Fibroblast of lung (primary cell): ENCODE measurements at regions not wholly inside any gene's neighbourhood (a gene's known extent, or its start where the extent isn't known, plus 50 kb on each side); places are given as distances from the start of the nearest gene placed in this dataset.
A peak's percentile ranks its signal among the peaks of the same experiment; 100 is the strongest.

Experiments
- DNase-seq, 2 donors: peaks; one replicate each; pipeline versions ENCODE4 v3.0.0 to v3.0.0-alpha.2; 2010; ENCODE audit warnings: low read depth in 2 of 2
- H2AFZ ChIP-seq: 2 replicates; pipeline ENCODE4 v1.5.1; 2012; ENCODE audit warnings: low read length, control low read depth, inconsistent platforms
- H3K27ac ChIP-seq: 2 replicates; pipeline ENCODE4 v1.5.1; 2011; ENCODE audit warnings: low read length, control low read depth; ENCODE audit not compliant: insufficient read depth
- H3K27me3 ChIP-seq: 2 replicates; pipeline ENCODE4 v1.5.1; 2011; ENCODE audit warnings: mild to moderate bottlenecking, low read length; ENCODE audit not compliant: control insufficient read depth, insufficient read depth
- H3K36me3 ChIP-seq: 2 replicates; pipeline ENCODE4 v1.5.1; 2011; ENCODE audit warnings: low read length; ENCODE audit not compliant: control insufficient read depth, insufficient read depth
- H3K4me1 ChIP-seq: 2 replicates; pipeline ENCODE4 v1.5.1; 2011; ENCODE audit warnings: low read length; ENCODE audit not compliant: control insufficient read depth, insufficient read depth; ENCODE audit errors: extremely low read depth
- H3K4me2 ChIP-seq: 2 replicates; pipeline ENCODE4 v1.5.1; 2011; ENCODE audit warnings: low read length, control low read depth; ENCODE audit not compliant: insufficient read depth; ENCODE audit errors: extremely low read depth
- H3K4me3 ChIP-seq, 4 experiments: fragments of 200-600 bp in 1 of 4; sonication (generic) in 1 of 4; replicated peaks in 1 of 4; 2 replicates each; pipeline ENCODE4 v1.5.1; 2011 to 2016; ENCODE audit warnings: low read length in 4 of 4, low read depth in 3 of 4, mild to moderate bottlenecking in 3 of 4, control low read depth in 2 of 4, inconsistent platforms in 1 of 4, mixed read lengths in 1 of 4; ENCODE audit not compliant: insufficient read depth in 1 of 4; ENCODE audit errors: control extremely low read depth in 1 of 4
- H3K79me2 ChIP-seq: 2 replicates; pipeline ENCODE4 v1.5.1; 2012; ENCODE audit warnings: mild to moderate bottlenecking, low read length, inconsistent platforms; ENCODE audit not compliant: control insufficient read depth, insufficient read depth
- H3K9ac ChIP-seq: 2 replicates; pipeline ENCODE4 v1.5.1; 2011; ENCODE audit warnings: mild to moderate bottlenecking, low read length, control low read depth; ENCODE audit not compliant: insufficient read depth
- H3K9me3 ChIP-seq: 2 replicates; pipeline ENCODE4 v1.5.1; 2012; ENCODE audit warnings: low read depth, low read length; ENCODE audit not compliant: control insufficient read depth, insufficient read depth
- H4K20me1 ChIP-seq: 2 replicates; pipeline ENCODE4 v1.5.1; 2011; ENCODE audit warnings: low read length; ENCODE audit not compliant: control insufficient read depth, insufficient read depth; ENCODE audit errors: extremely low read depth
- CTCF ChIP-seq, 2 donors: IDR thresholded peaks in 1 of 2; conservative IDR thresholded peaks in 1 of 2; 1 replicate in 1 of 2; 2 replicates in 1 of 2; pipeline ENCODE4 v1.5.1; 2011 to 2012; ENCODE audit warnings: low read length in 2 of 2, control low read depth in 1 of 2, inconsistent platforms in 1 of 2, low read depth in 1 of 2, mild to moderate bottlenecking in 1 of 2
- EZH2 ChIP-seq: IDR thresholded peaks from 2 replicates; pipeline ENCODE4 v1.5.1; 2012; ENCODE audit warnings: low read length, control low read depth, mild to moderate bottlenecking; ENCODE audit errors: missing control alignments

DNA sequence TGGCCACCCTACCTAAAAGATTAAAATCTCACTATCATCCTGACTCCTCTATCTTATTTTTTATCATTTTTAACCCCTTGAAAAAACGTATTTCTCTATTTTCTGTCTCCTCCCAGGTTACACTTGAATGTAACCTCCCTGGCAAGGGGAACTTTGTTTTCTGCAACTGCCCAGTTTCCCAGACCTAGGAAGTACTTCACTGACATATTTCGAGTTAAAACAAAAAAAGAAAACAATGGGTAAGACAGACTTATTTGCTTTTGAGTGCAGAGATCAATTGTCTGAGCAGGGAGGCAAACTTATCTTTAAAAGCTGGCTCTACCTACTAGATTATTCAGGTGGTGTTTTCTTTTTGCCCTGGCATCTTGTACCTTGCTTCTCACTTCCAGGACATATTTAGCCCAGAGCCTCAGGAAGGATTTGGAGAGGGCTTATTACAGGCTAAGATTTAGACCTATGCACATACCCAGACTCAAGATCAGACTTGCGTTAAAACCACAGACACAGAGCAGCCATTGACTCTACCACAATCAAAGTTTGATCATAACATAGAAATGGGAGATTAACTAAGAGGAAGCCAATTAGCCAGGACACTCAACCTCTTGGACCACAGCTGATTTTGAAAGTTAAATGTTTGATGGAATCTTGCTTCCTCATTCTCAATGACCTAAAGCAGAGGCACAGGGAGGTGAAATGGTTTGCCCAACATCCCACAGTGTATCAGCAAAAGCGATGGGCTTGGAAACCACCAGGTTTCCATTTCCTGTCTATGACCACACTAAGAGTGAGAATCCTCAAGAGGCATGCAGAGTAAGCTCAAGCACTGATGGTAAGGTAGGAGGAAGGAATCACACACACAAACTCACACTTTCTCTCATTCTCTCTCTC is 169.5 kb upstream of the THBS1 start:
- no peak overlapping the region for H3K4me2 ChIP-seq
- no peak for TF ChIP-seq CTCF (conservative IDR thresholded peaks at IDR 0.05 in 1 of 2, IDR thresholded peaks at IDR 0.05 in 1 of 2; ENCODE audit: low read depth in 1 of 2, low read length in 2 of 2)
- TF ChIP-seq EZH2, result no peak
- DNase-seq, result peak in 1 of 2 donors; percentile 58
- no peaks in the 10 kb centered on the region for H3K9me3 ChIP-seq
- H3K27ac ChIP-seq, result no peak overlapping the region
- no peak overlapping the region for H3K9ac ChIP-seq
- H3K4me1 ChIP-seq, result peaks cover 5% of the 10 kb centered on the region
- no peaks in the 10 kb centered on the region for H3K79me2 ChIP-seq
- H3K27me3 ChIP-seq, result no peaks in the 10 kb centered on the region
- no peaks in the 10 kb centered on the region for H3K36me3 ChIP-seq
- no peaks in the 10 kb centered on the region for H4K20me1 ChIP-seq
- no peak overlapping the region for H2AFZ ChIP-seq
- no peak overlapping the region for H3K4me3 ChIP-seq

- TF ChIP-seq EZH2 (no peak), CTCF (conservative IDR thresholded peaks at IDR 0.05 in 1 of 2, IDR thresholded peaks at IDR 0.05 in 1 of 2; ENCODE audit: low read depth in 1 of 2, low read length in 2 of 2) (no peak)
- no peaks in the 10 kb centered on the region for H3K79me2 ChIP-seq
- H3K9ac ChIP-seq, result no peak overlapping the region
- no peaks in the 10 kb centered on the region for H3K9me3 ChIP-seq
- H3K36me3 ChIP-seq, result no peaks in the 10 kb centered on the region
- H4K20me1 ChIP-seq, result no peaks in the 10 kb centered on the region
- no peaks in the 10 kb centered on the region for H3K4me1 ChIP-seq
- H3K4me3 ChIP-seq, result no peak overlapping the region
- DNase-seq, result no peak
- no peak overlapping the region for H2AFZ ChIP-seq
- H3K4me2 ChIP-seq, result no peak overlapping the region
- no peak overlapping the region for H3K27ac ChIP-seq
- H3K27me3 ChIP-seq, result no peaks in the 10 kb centered on the region
These were observed 167.3 kb upstream of the THBS1 start for GRCh38 chr15:39413558-39413957.

- no peak overlapping the region for H2AFZ ChIP-seq
- no peak overlapping the region for H3K27ac ChIP-seq
- H3K9me3 ChIP-seq, result no peaks in the 10 kb centered on the region
- DNase-seq, result no peak
- no peak overlapping the region for H3K9ac ChIP-seq
- no peak overlapping the region for H3K4me3 ChIP-seq
- H3K4me2 ChIP-seq, result no peak overlapping the region
- TF ChIP-seq CTCF (conservative IDR thresholded peaks at IDR 0.05 in 1 of 2, IDR thresholded peaks at IDR 0.05 in 1 of 2; ENCODE audit: low read depth in 1 of 2, low read length in 2 of 2), result no peak
- TF ChIP-seq EZH2, result no peak
- H3K27me3 ChIP-seq, result no peaks in the 10 kb centered on the region
- no peaks in the 10 kb centered on the region for H4K20me1 ChIP-seq
- no peaks in the 10 kb centered on the region for H3K79me2 ChIP-seq
- no peaks in the 10 kb centered on the region for H3K36me3 ChIP-seq
- no peaks in the 10 kb centered on the region for H3K4me1 ChIP-seq
These were observed 166.7 kb upstream of the THBS1 start for GRCh38 chr15:39414201-39414600.
